H9 (cell line): ENCODE measurements at regions not wholly inside any gene's neighbourhood (a gene's known extent, or its start where the extent isn't known, plus 50 kb on each side); places are given as distances from the start of the nearest gene placed in this dataset.

Experiments used
- DNase-seq: peaks from one replicate; pipeline ENCODE4 v3.0.0-alpha.2; 2017
- H2AFZ ChIP-seq: one replicate; pipeline ENCODE4 v1.6.1; 2013; ENCODE audit warnings: mild to moderate bottlenecking, low read length, control low read depth, moderate library complexity
- H2AK5ac ChIP-seq: 2 replicates; pipeline ENCODE4 v1.6.1; 2013; ENCODE audit warnings: low read length, control low read depth, mixed read lengths; ENCODE audit not compliant: insufficient read length
- H2BK120ac ChIP-seq: one replicate; pipeline ENCODE4 v1.6.1; 2013; ENCODE audit warnings: low read depth, mild to moderate bottlenecking, low read length, control low read depth, inconsistent platforms; ENCODE audit not compliant: poor library complexity, severe bottlenecking
- H2BK12ac ChIP-seq: 2 replicates; pipeline ENCODE4 v1.6.1; 2013; ENCODE audit warnings: low read length, control low read depth, mixed read lengths, low read depth; ENCODE audit not compliant: insufficient read length
- H2BK15ac ChIP-seq: 2 replicates; pipeline ENCODE4 v1.6.1; 2013; ENCODE audit warnings: low read depth, low read length, control low read depth
- H2BK20ac ChIP-seq: one replicate; pipeline ENCODE4 v1.6.1; 2013; ENCODE audit warnings: low read depth, mild to moderate bottlenecking, low read length, control low read depth, inconsistent platforms; ENCODE audit not compliant: poor library complexity, severe bottlenecking
- H2BK5ac ChIP-seq: 2 replicates; pipeline ENCODE4 v1.6.1; 2013; ENCODE audit warnings: low read length, control low read depth, mixed read lengths; ENCODE audit not compliant: insufficient read length
- H3K14ac ChIP-seq: 2 replicates; pipeline ENCODE4 v1.6.1; 2013; ENCODE audit warnings: low read length, control low read depth; ENCODE audit not compliant: insufficient read depth
- H3K18ac ChIP-seq: 2 replicates; pipeline ENCODE4 v1.6.1; 2013; ENCODE audit warnings: low read depth, mild to moderate bottlenecking, mixed read lengths, low read length, control low read depth; ENCODE audit not compliant: insufficient read length
- H3K23ac ChIP-seq: 2 replicates; pipeline ENCODE4 v1.6.1; 2013; ENCODE audit warnings: low read length, control low read depth, mixed read lengths, low read depth; ENCODE audit not compliant: insufficient read length
- H3K23me2 ChIP-seq: 2 replicates; pipeline ENCODE4 v1.6.1; 2013; ENCODE audit warnings: low read depth, mild to moderate bottlenecking, mixed read lengths, low read length, control low read depth; ENCODE audit not compliant: insufficient read length, poor library complexity, severe bottlenecking
- H3K27ac ChIP-seq: 2 replicates; pipeline ENCODE4 v1.5.1; 2013; ENCODE audit warnings: low read length, control low read depth, mixed read lengths, low read depth; ENCODE audit not compliant: insufficient read length
- H3K27me3 ChIP-seq: 2 replicates; pipeline ENCODE4 v1.6.1; 2013; ENCODE audit warnings: low read length, control low read depth, inconsistent platforms; ENCODE audit not compliant: insufficient read depth
- H3K4ac ChIP-seq: 2 replicates; pipeline ENCODE4 v1.6.1; 2013; ENCODE audit warnings: low read depth, mild to moderate bottlenecking, control low read depth, inconsistent platforms, low read length, moderate library complexity
- H3K4me1 ChIP-seq: 2 replicates; pipeline ENCODE4 v1.6.1; 2013; ENCODE audit warnings: low read length, control low read depth, inconsistent platforms; ENCODE audit not compliant: insufficient read depth
- H3K4me2 ChIP-seq: 2 replicates; pipeline ENCODE4 v1.6.1; 2013; ENCODE audit warnings: low read length, control low read depth, mixed read lengths; ENCODE audit not compliant: insufficient read length, insufficient read depth
- H3K56ac ChIP-seq: 2 replicates; pipeline ENCODE4 v1.6.1; 2013; ENCODE audit warnings: low read depth, mild to moderate bottlenecking, mixed read lengths, low read length, control low read depth; ENCODE audit not compliant: insufficient read length
- H3K79me1 ChIP-seq: 2 replicates; pipeline ENCODE4 v1.6.1; 2013; ENCODE audit warnings: low read depth, mild to moderate bottlenecking, moderate library complexity, low read length, control low read depth, inconsistent platforms; ENCODE audit not compliant: insufficient read depth, poor library complexity, severe bottlenecking
- H3K79me2 ChIP-seq: 2 replicates; pipeline ENCODE4 v1.6.1; 2013; ENCODE audit warnings: low read length, control low read depth, inconsistent platforms; ENCODE audit not compliant: insufficient read depth
- H3K9ac ChIP-seq: 2 replicates; pipeline ENCODE4 v1.6.1; 2013; ENCODE audit warnings: low read length, control low read depth, mixed read lengths; ENCODE audit not compliant: insufficient read length; ENCODE audit errors: extremely low read depth
- H3K9me3 ChIP-seq: one replicate; pipeline ENCODE4 v1.6.1; 2013; ENCODE audit warnings: low read depth, low read length, inconsistent platforms; ENCODE audit not compliant: control insufficient read depth
- H3T11ph ChIP-seq: one replicate; pipeline ENCODE4 v1.6.1; 2013; ENCODE audit warnings: mild to moderate bottlenecking, low read length, control low read depth, inconsistent platforms
- H4K20me1 ChIP-seq: one replicate; pipeline ENCODE4 v1.6.1; 2013; ENCODE audit not compliant: control insufficient read depth, insufficient read length, insufficient read depth
- H4K5ac ChIP-seq: 2 replicates; pipeline ENCODE4 v1.6.1; 2013; ENCODE audit warnings: low read depth, mild to moderate bottlenecking, mixed read lengths, low read length, control low read depth; ENCODE audit not compliant: insufficient read length
- H4K8ac ChIP-seq: replicated peaks from 2 replicates; pipeline ENCODE4 v1.6.1; 2013; ENCODE audit warnings: low read length, control low read depth, mixed read lengths, low read depth; ENCODE audit not compliant: insufficient read length
- H4K91ac ChIP-seq: 2 replicates; pipeline ENCODE4 v1.6.1; 2013; ENCODE audit warnings: low read depth, mild to moderate bottlenecking, moderate library complexity, mixed read lengths, low read length, control low read depth; ENCODE audit not compliant: insufficient read length
- H3K27ac Mint-ChIP-seq, 3 experiments: 2 replicates in 2 of 3; 3 replicates in 1 of 3; pipeline ENCODE4 v1.8.0; 2020 to 2021; ENCODE audit warnings: mixed read lengths in 3 of 3, mild to moderate bottlenecking in 1 of 3, moderate library complexity in 1 of 3
- H3K27me3 Mint-ChIP-seq: 2 replicates; pipeline ENCODE4 v1.8.0; 2021; ENCODE audit warnings: low read depth, mild to moderate bottlenecking, moderate library complexity, mixed read lengths
- H3K36me3 Mint-ChIP-seq, 3 experiments: 2 replicates in 2 of 3; 3 replicates in 1 of 3; pipeline ENCODE4 v1.8.0; 2020 to 2021; ENCODE audit warnings: low read depth in 3 of 3, mixed read lengths in 3 of 3; ENCODE audit not compliant: insufficient read depth in 1 of 3
- H3K4me1 Mint-ChIP-seq, 2 experiments: 2 replicates each; pipeline ENCODE4 v1.8.0; 2020; ENCODE audit warnings: mixed read lengths in 2 of 2
- H3K4me3 Mint-ChIP-seq, 2 experiments: 2 replicates in 1 of 2; 3 replicates in 1 of 2; pipeline ENCODE4 v1.8.0; 2020 to 2021; ENCODE audit warnings: mild to moderate bottlenecking in 2 of 2, mixed read lengths in 2 of 2, moderate library complexity in 1 of 2
- H3K9me3 Mint-ChIP-seq, 2 experiments: 2 replicates in 1 of 2; 3 replicates in 1 of 2; pipeline ENCODE4 v1.8.0; 2020; ENCODE audit warnings: mild to moderate bottlenecking in 2 of 2, mixed read lengths in 2 of 2, moderate library complexity in 1 of 2
- CTCF ChIP-seq: fragments of 200-600 bp; sonication (generic); conservative IDR thresholded peaks from 3 replicates; pipeline ENCODE4 v1.8.0; 2021; ENCODE audit warnings: antibody characterized with exemption, mild to moderate bottlenecking
- WGBS: extraction: QIAGEN DNeasy Blood & Tissue Kit; methylation state at CpG from one replicate; pipeline ENCODE4 v1.1.7; 2013; ENCODE audit warnings: missing lambda C conversion rate, low lambda C conversion rate, mixed read lengths; ENCODE audit not compliant: insufficient read length; ENCODE audit errors: extremely low coverage; 5-methylcytosine and 5-hydroxymethylcytosine counted together

GRCh38 chr19:20254121-20254520 is 87.1 kb downstream of the ZNF486 start:
- Histone ChIP-seq H3K9ac (no peak overlapping the region), H2BK15ac (no peak overlapping the region), H3K23me2 (no peaks in the 10 kb centered on the region), H2AK5ac (no peak overlapping the region), H4K20me1 (no peaks in the 10 kb centered on the region), H2BK120ac (no peak overlapping the region), H3K27me3 (no peaks in the 10 kb centered on the region), H3K79me1 (no peaks in the 10 kb centered on the region), H3K4ac (no peak overlapping the region), H3K4me1 (peaks cover 2% of the 10 kb centered on the region; the same call in 1 of the 2 replicates), H2BK20ac (no peak overlapping the region), H3K27ac (no peak overlapping the region), H3T11ph (no peak overlapping the region), H3K56ac (no peak overlapping the region), H2AFZ (no peak overlapping the region), H4K8ac (no peak overlapping the region), H2BK12ac (no peak overlapping the region), H4K91ac (no peak overlapping the region), H3K18ac (no peak overlapping the region), H3K79me2 (no peaks in the 10 kb centered on the region), H3K23ac (no peak overlapping the region), H3K14ac (no peak overlapping the region), H2BK5ac (no peak overlapping the region), H3K4me2 (no peak overlapping the region), H3K9me3 (no peaks in the 10 kb centered on the region), H4K5ac (no peak overlapping the region)
- WGBS, result no CpG with 5 or more reads among the region's 5 CpGs
- H3K4me1 Mint-ChIP-seq, result peaks cover 34 to 39% of the 10 kb centered on the region in 2 experiments
- no peak for TF ChIP-seq CTCF
- peaks cover 0 to 8% (median 0%) of the 10 kb centered on the region in 3 experiments; a peak in 1 of 7 replicates for H3K36me3 Mint-ChIP-seq
- DNase-seq, result no peak
- H3K27ac Mint-ChIP-seq, result no peak overlapping the region
- H3K9me3 Mint-ChIP-seq, result peaks cover 0 to 5% of the 10 kb centered on the region in 2 experiments; a peak in 2 of 5 replicates
- no peaks in the 10 kb centered on the region; the same call in 1 of the 2 replicates for H3K27me3 Mint-ChIP-seq
- no peak overlapping the region for H3K4me3 Mint-ChIP-seq
